CD4-positive, CD25-positive, alpha-beta regulatory T cell (primary cell): ENCODE measurements at regions not wholly inside any gene's neighbourhood (a gene's known extent, or its start where the extent isn't known, plus 50 kb on each side); places are given as distances from the start of the nearest gene placed in this dataset.
A peak's percentile ranks its signal among the peaks of the same experiment; 100 is the strongest.

Experiments
- ATAC-seq, 2 donors: fragments of 150-1000 bp; cut with Tn5 transposase; one replicate each; pipeline ENCODE4 v1.10.0; 2021; ENCODE audit warnings: low read depth in 2 of 2, moderate number of reproducible peaks in 2 of 2, moderate library complexity in 1 of 2
- DNase-seq, 3 donors: peaks; one replicate each; pipeline versions ENCODE4 v3.0.0 to v3.0.0-alpha.2; 2012 to 2022; ENCODE audit warnings: mixed read lengths in 1 of 3
- H3K27ac ChIP-seq: one replicate; pipeline ENCODE4 v1.7.0; 2013; ENCODE audit warnings: mild to moderate bottlenecking, low read length; ENCODE audit not compliant: insufficient read depth, poor library complexity, severe bottlenecking
- H3K27me3 ChIP-seq: one replicate; pipeline ENCODE4 v1.7.0; 2013; ENCODE audit warnings: low read length; ENCODE audit not compliant: control insufficient read depth, insufficient read depth
- H3K36me3 ChIP-seq: one replicate; pipeline ENCODE4 v1.7.0; 2013; ENCODE audit warnings: mild to moderate bottlenecking, low read length, moderate library complexity; ENCODE audit not compliant: control insufficient read depth, insufficient read depth
- H3K4me1 ChIP-seq: 2 replicates; pipeline ENCODE4 v1.7.0; 2013; ENCODE audit warnings: mild to moderate bottlenecking, low read length; ENCODE audit not compliant: insufficient read depth, control insufficient read depth, poor library complexity, severe bottlenecking
- H3K4me3 ChIP-seq: one replicate; pipeline ENCODE4 v1.7.0; 2013; ENCODE audit warnings: low read depth, mild to moderate bottlenecking, low read length, moderate library complexity
- H3K9me3 ChIP-seq, 2 experiments: 1 replicate in 1 of 2; 2 replicates in 1 of 2; pipeline ENCODE4 v1.7.0; 2013; ENCODE audit warnings: low read length in 2 of 2, mild to moderate bottlenecking in 1 of 2, moderate library complexity in 1 of 2; ENCODE audit not compliant: control insufficient read depth in 2 of 2
- H3K27ac Mint-ChIP-seq, 3 donors: one replicate each; pipeline ENCODE4 v1.8.0; 2020 to 2022; ENCODE audit warnings: mild to moderate bottlenecking in 3 of 3, mixed read lengths in 3 of 3, moderate library complexity in 2 of 3
- H3K27me3 Mint-ChIP-seq: one replicate; pipeline ENCODE4 v1.8.0; 2022; ENCODE audit warnings: mild to moderate bottlenecking, mixed read lengths
- H3K36me3 Mint-ChIP-seq: one replicate; pipeline ENCODE4 v1.8.0; 2020; ENCODE audit warnings: mixed read lengths
- H3K4me1 Mint-ChIP-seq, 4 donors: one replicate each; pipeline ENCODE4 v1.8.0; 2020 to 2022; ENCODE audit warnings: mixed read lengths in 4 of 4, mild to moderate bottlenecking in 1 of 4
- H3K4me3 Mint-ChIP-seq, 4 donors: one replicate each; pipeline ENCODE4 v1.8.0; 2020 to 2022; ENCODE audit warnings: mild to moderate bottlenecking in 4 of 4, mixed read lengths in 4 of 4, moderate library complexity in 3 of 4
- H3K9me3 Mint-ChIP-seq, 7 donors: one replicate each; pipeline ENCODE4 v1.8.0; 2020 to 2022; ENCODE audit warnings: mixed read lengths in 7 of 7, mild to moderate bottlenecking in 3 of 7, moderate library complexity in 2 of 7

DNA sequence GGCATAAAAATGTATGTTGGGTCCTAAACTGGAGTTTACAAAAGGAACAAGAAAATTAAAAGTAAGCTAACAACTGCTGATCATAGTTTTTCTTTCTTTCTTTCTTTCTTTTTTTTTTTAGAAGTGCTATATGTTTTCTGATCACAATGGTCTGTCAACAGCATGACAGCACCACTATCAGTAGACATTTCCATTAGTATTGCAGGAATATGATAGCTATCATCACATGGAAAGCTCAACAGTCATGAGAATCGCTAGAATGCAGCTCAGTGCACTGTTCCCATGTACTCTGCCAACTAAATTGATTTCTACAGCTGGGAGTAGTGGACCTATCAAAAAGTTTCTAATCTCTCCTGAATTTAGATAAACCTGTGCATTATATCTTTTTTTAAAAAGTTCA is 950.3 kb upstream of the ACVR2A start:
- Mint-ChIP-seq H3K9me3 (peaks cover 0 to 10% (median 0%) of the 10 kb centered on the region in 7 donors), H3K27ac (no peak overlapping the region), H3K4me3 (no peak overlapping the region), H3K27me3 (no peaks in the 10 kb centered on the region), H3K36me3 (no peaks in the 10 kb centered on the region), H3K4me1 (no peaks in the 10 kb centered on the region)
- Histone ChIP-seq H3K4me3 (no peak overlapping the region), H3K4me1 (no peaks in the 10 kb centered on the region), H3K27ac (no peak overlapping the region), H3K27me3 (no peaks in the 10 kb centered on the region), H3K9me3 (no peaks in the 10 kb centered on the region), H3K36me3 (no peaks in the 10 kb centered on the region)
- DNase-seq (no peak), ATAC-seq (no peak)

DNA sequence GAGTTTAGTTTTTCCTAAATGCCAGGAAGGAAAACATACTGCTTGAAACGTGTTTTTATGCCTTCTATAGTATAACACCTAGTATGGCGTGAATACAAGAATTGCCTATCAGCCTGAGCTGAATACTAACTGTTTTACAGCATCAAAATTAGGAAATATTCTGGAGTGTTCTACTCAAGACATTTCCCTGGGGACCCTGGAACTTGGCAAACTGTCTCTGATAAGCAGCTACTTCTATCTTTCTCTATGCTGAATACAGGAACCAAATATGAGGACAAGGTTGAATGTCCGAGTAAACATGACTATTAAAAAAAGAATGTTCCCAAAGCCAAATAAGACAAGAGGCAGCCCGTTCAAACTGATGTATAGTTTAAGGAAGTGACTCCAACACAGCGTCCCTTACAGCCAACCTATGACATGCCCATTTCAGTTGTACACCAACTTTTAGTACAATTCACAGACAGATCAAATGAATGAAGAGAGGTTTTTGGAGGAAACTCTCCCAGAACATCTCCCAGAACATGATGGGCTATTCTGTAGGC is 951.3 kb upstream of the ACVR2A start:
- Mint-ChIP-seq H3K36me3 (no peaks in the 10 kb centered on the region), H3K4me3 (no peak overlapping the region)
- H3K27ac ChIP-seq, result no peak overlapping the region

DNA sequence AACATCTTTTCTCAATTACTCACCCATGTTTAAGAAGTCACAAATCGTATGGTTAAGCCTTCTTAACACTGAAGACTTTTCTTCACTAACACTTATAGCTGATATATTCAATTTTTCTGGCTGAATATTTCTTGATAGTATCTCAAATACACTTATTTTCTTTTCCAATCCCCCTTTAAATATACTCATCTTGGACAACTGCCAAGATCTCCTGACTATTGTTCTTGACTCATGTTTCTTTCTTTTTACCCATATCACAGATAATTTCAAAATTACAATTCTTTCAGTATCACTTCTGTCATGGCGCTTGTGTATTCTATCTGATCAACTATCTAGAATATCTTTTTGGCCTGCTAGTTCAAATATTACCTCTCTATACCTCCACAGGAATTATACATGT is 954.3 kb upstream of the ACVR2A start:
- no peaks in the 10 kb centered on the region for H3K4me1 Mint-ChIP-seq
- H3K36me3 Mint-ChIP-seq, result no peaks in the 10 kb centered on the region
- H3K27ac ChIP-seq, result no peak overlapping the region
- ATAC-seq (no peak), DNase-seq (no peak)
- no peaks in the 10 kb centered on the region for H3K27me3 ChIP-seq
- H3K4me3 Mint-ChIP-seq, result no peak overlapping the region
- H3K27me3 Mint-ChIP-seq, result no peaks in the 10 kb centered on the region
- no peak overlapping the region for H3K27ac Mint-ChIP-seq
- H3K36me3 ChIP-seq, result no peaks in the 10 kb centered on the region
- H3K9me3 Mint-ChIP-seq, result peaks cover 0 to 3% (median 0%) of the 10 kb centered on the region in 7 donors
- no peaks in the 10 kb centered on the region for H3K9me3 ChIP-seq
- no peaks in the 10 kb centered on the region for H3K4me1 ChIP-seq
- no peak overlapping the region for H3K4me3 ChIP-seq

More for the DNA sequence above, 951.3 kb upstream of the ACVR2A start:
- H3K9me3 ChIP-seq, result no peaks in the 10 kb centered on the region
- Mint-ChIP-seq H3K27ac (no peak overlapping the region), H3K27me3 (no peaks in the 10 kb centered on the region), H3K4me1 (no peaks in the 10 kb centered on the region), H3K9me3 (peaks cover 0 to 10% (median 0%) of the 10 kb centered on the region in 7 donors)
- no peaks in the 10 kb centered on the region for H3K36me3 ChIP-seq
- H3K27me3 ChIP-seq, result no peaks in the 10 kb centered on the region
- no peak for DNase-seq
- ATAC-seq, result no peak
- no peak overlapping the region for H3K4me3 ChIP-seq
- no peaks in the 10 kb centered on the region for H3K4me1 ChIP-seq

DNA sequence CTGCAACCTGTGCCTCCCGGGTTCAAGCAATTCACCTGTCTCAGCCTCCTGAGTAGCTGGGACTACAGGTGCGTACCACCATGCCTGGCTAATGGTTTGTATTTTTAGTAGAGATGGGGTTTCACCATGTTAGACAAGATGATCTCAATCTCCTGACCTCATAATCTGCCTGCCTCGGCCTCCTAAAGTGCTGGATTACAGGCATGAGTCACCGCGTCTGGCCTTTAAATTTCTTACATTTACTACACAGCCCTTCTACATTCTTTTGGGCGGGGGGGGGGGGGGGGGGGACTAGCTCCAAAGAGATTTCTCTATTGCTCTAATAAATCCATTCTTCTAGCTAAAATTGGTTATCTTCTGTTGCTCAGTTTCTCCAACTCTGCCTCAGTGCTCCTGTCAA is 964.9 kb upstream of the ACVR2A start:
- no peak overlapping the region for H3K4me3 Mint-ChIP-seq

DNA sequence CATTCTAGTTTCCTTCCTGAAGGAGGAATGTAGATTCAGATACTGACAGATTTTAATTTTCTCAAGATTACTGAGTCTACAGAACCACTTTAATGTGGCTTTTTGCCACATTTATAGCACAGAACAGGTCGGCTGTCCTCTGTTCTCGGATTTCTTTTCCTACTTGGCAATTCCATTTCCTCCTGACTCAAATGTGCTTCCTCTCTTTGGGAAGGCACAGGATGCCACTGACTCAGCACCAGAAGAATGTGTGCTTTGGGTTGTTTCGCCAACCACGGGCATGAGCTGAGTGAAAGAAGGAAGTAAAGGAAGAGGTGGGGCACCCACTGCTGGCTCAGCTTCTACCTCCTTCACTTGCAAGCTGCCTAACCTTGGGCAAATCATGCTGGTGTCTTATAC is 970.6 kb upstream of the ACVR2A start:
- ATAC-seq (no peak), DNase-seq (no peak)
- H3K27me3 Mint-ChIP-seq, result no peaks in the 10 kb centered on the region
- Histone ChIP-seq H3K4me1 (no peaks in the 10 kb centered on the region), H3K9me3 (no peaks in the 10 kb centered on the region), H3K27ac (no peak overlapping the region), H3K36me3 (no peaks in the 10 kb centered on the region), H3K4me3 (no peak overlapping the region), H3K27me3 (no peaks in the 10 kb centered on the region)
- H3K4me1 Mint-ChIP-seq, result no peaks in the 10 kb centered on the region
- H3K4me3 Mint-ChIP-seq, result no peak overlapping the region
- peaks cover 0 to 3% (median 0%) of the 10 kb centered on the region in 7 donors for H3K9me3 Mint-ChIP-seq
- no peaks in the 10 kb centered on the region for H3K36me3 Mint-ChIP-seq
- peak overlapping the region in 1 of 3 donors; percentile 16 for H3K27ac Mint-ChIP-seq

More for the DNA sequence above, 964.9 kb upstream of the ACVR2A start:
- Mint-ChIP-seq H3K4me1 (no peaks in the 10 kb centered on the region), H3K27ac (no peak overlapping the region), H3K36me3 (no peaks in the 10 kb centered on the region), H3K9me3 (peaks cover 0 to 9% (median 1%) of the 10 kb centered on the region in 7 donors), H3K27me3 (no peaks in the 10 kb centered on the region)
- Histone ChIP-seq H3K27me3 (no peaks in the 10 kb centered on the region), H3K4me3 (no peak overlapping the region), H3K9me3 (no peaks in the 10 kb centered on the region), H3K27ac (no peak overlapping the region), H3K4me1 (no peaks in the 10 kb centered on the region), H3K36me3 (no peaks in the 10 kb centered on the region)
- no peak for DNase-seq
- ATAC-seq, result no peak

GRCh38 chr2:146873646-146874259 is 971.1 kb upstream of the ACVR2A start:
- no peaks in the 10 kb centered on the region for H3K27me3 Mint-ChIP-seq
- no peak overlapping the region for H3K4me3 ChIP-seq
- H3K4me1 ChIP-seq, result no peaks in the 10 kb centered on the region
- H3K4me1 Mint-ChIP-seq, result no peaks in the 10 kb centered on the region
- no peaks in the 10 kb centered on the region for H3K36me3 ChIP-seq
- ATAC-seq (no peak), DNase-seq (no peak)
- no peaks in the 10 kb centered on the region for H3K36me3 Mint-ChIP-seq
- peaks cover 0 to 3% (median 0%) of the 10 kb centered on the region in 7 donors for H3K9me3 Mint-ChIP-seq
- no peaks in the 10 kb centered on the region for H3K27me3 ChIP-seq
- H3K4me3 Mint-ChIP-seq, result no peak overlapping the region
- H3K27ac Mint-ChIP-seq, result no peak overlapping the region
- H3K27ac ChIP-seq, result no peak overlapping the region
- H3K9me3 ChIP-seq, result no peaks in the 10 kb centered on the region

DNA sequence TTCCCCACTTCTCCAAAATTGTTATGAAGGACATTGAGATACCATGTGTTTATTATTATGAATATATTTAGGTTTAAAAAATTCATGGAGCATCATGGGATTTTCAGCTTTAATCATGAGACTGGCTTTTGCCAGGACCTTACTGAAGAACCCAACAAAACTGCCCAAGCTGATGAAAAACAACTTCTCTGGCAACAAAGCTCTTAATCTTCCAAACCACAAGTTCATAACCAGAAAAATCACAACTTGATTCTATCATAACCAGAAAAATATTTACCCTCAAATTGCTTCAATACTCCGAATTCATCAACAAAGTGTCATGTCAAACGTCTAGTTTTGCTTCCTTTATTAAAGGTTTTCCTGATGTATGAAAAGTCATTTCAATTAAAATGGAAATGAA is 971.8 kb upstream of the ACVR2A start:
- H3K9me3 Mint-ChIP-seq, result peaks cover 0 to 3% (median 0%) of the 10 kb centered on the region in 7 donors
- no peaks in the 10 kb centered on the region for H3K36me3 Mint-ChIP-seq
- H3K4me1 ChIP-seq, result no peaks in the 10 kb centered on the region
- H3K27ac Mint-ChIP-seq, result no peak overlapping the region
- H3K4me1 Mint-ChIP-seq, result no peaks in the 10 kb centered on the region
- no peaks in the 10 kb centered on the region for H3K27me3 ChIP-seq
- H3K36me3 ChIP-seq, result no peaks in the 10 kb centered on the region
- H3K4me3 Mint-ChIP-seq, result no peak overlapping the region
- no peaks in the 10 kb centered on the region for H3K27me3 Mint-ChIP-seq
- no peak for ATAC-seq
- no peak for DNase-seq
- H3K9me3 ChIP-seq, result no peaks in the 10 kb centered on the region
- H3K27ac ChIP-seq, result no peak overlapping the region
- no peak overlapping the region for H3K4me3 ChIP-seq

GRCh38 chr2:146870691-146871090 is 974.1 kb upstream of the ACVR2A start:
- H3K9me3 ChIP-seq, result no peaks in the 10 kb centered on the region
- H3K27me3 ChIP-seq, result no peaks in the 10 kb centered on the region
- Mint-ChIP-seq H3K4me3 (no peak overlapping the region), H3K27ac (no peak overlapping the region), H3K4me1 (no peaks in the 10 kb centered on the region), H3K27me3 (no peaks in the 10 kb centered on the region), H3K36me3 (no peaks in the 10 kb centered on the region), H3K9me3 (peaks cover 0 to 5% (median 0%) of the 10 kb centered on the region in 7 donors)
- H3K36me3 ChIP-seq, result no peaks in the 10 kb centered on the region
- ATAC-seq, result no peak
- no peak for DNase-seq
- no peaks in the 10 kb centered on the region for H3K4me1 ChIP-seq
- H3K4me3 ChIP-seq, result no peak overlapping the region
- H3K27ac ChIP-seq, result no peak overlapping the region
